ENCODE measurements at regions not wholly inside any gene's neighbourhood (a gene's known extent, or its start where the extent isn't known, plus 50 kb on each side); places are given as distances from the start of the nearest gene placed in this dataset.

GRCh38 chr4:178426871-178427270 is 984.6 kb upstream of the AGA start:
- no peak for FAIRE-seq

GRCh38 chr4:178427663-178428062 is 985.4 kb upstream of the AGA start:
- Histone ChIP-seq H3K4me1 (ENCODE audit: insufficient read depth, low read length) (no peaks in the 10 kb centered on the region), H2AFZ (ENCODE audit: low read length) (no peak overlapping the region), H3K27me3 (ENCODE audit: control insufficient read depth in 1 of 2, insufficient read depth in 2 of 2, low read length in 2 of 2) (no peaks in the 10 kb centered on the region), H3K9ac (ENCODE audit: insufficient read depth, low read depth, low read length) (no peak overlapping the region), H3K36me3 (replicated peaks in 1 of 2; ENCODE audit: control insufficient read depth in 1 of 2, insufficient read depth in 2 of 2, low read length in 2 of 2) (no peaks in the 10 kb centered on the region), H3K9me3 (ENCODE audit: low read length) (no peaks in the 10 kb centered on the region), H3K79me2 (ENCODE audit: insufficient read depth, low read length) (no peaks in the 10 kb centered on the region), H4K20me1 (ENCODE audit: insufficient read depth, low read length) (no peaks in the 10 kb centered on the region), H3K4me3 (replicated peaks in 1 of 3; ENCODE audit: insufficient read depth in 1 of 3, low read depth in 2 of 3, low read length in 3 of 3) (no peak overlapping the region), H3K27ac (ENCODE audit: extremely low read length, insufficient read depth, low read length) (no peak overlapping the region), H3K4me2 (ENCODE audit: low read depth, low read length) (no peak overlapping the region)
- intact Hi-C loops (cut with micrococcal nuclease; ENCODE audit: unreplicated experiment) (no loop called here), in situ Hi-C loops (cut with HindIII; ENCODE audit: extremely low pct_ligation_motif_present, low pct_unique_long_range_greater_than_20kb) (no loop called here)
- CTCF ChIA-PET (ENCODE audit: low intra/inter-chr PET ratio, low total read pairs) = no interaction called here
- whole genome bisulfite sequencing (ENCODE audit: low lambda C conversion rate) = 36% methylated on average over 2 of the region's 2 CpGs
- POLR2A ChIA-PET = no interaction called here
- BruUV-seq (replicated peaks) = no TSS peak
- no peak for DNase-seq (ENCODE audit: low spot score)
- no peak for ATAC-seq
- no peak for FAIRE-seq
- TF ChIP-seq PRDM4 (CRISPR knock-in tag; IDR thresholded peaks at IDR 0.05; ENCODE audit: borderline replicate concordance) (no peak), NFATC3 (CRISPR knock-in tag; IDR thresholded peaks at IDR 0.05) (no peak), PBX3 (CRISPR knock-in tag; IDR thresholded peaks at IDR 0.05; ENCODE audit: borderline replicate concordance) (no peak), KDM2A (CRISPR knock-in tag; IDR thresholded peaks at IDR 0.05; ENCODE audit: borderline replicate concordance, low read depth) (no peak), PPARG (CRISPR knock-in tag; conservative IDR thresholded peaks at IDR 0.05) (no peak), NCOA1 (CRISPR knock-in tag; IDR thresholded peaks at IDR 0.05) (no peak), FIP1L1 (IDR thresholded peaks at IDR 0.05; ENCODE audit: borderline replicate concordance, insufficient read depth, low read depth, low read length) (no peak), ZFP82 (CRISPR knock-in tag; IDR thresholded peaks at IDR 0.05; ENCODE audit: borderline replicate concordance) (no peak)

More at GRCh38 chr4:178426871-178427270, 984.6 kb upstream of the AGA start:
- no peaks in the 10 kb centered on the region for H3K9me3 ChIP-seq (ENCODE audit: low read length)
- ATAC-seq = no peak
- no peaks in the 10 kb centered on the region for H3K36me3 ChIP-seq (replicated peaks in 1 of 2; ENCODE audit: control insufficient read depth in 1 of 2, insufficient read depth in 2 of 2, low read length in 2 of 2)
- no peak overlapping the region for H3K4me2 ChIP-seq (ENCODE audit: low read depth, low read length)
- in situ Hi-C loops (cut with HindIII; ENCODE audit: extremely low pct_ligation_motif_present, low pct_unique_long_range_greater_than_20kb) = no loop called here
- ChIA-PET POLR2A (no interaction called here), CTCF (ENCODE audit: low intra/inter-chr PET ratio, low total read pairs) (no interaction called here)
- TF ChIP-seq GTF2F1 (IDR thresholded peaks at IDR 0.05; ENCODE audit: low read length) (no peak), FOXC1 (CRISPR knock-in tag; IDR thresholded peaks at IDR 0.05; ENCODE audit: borderline replicate concordance) (no peak), MBD4 (IDR thresholded peaks at IDR 0.05; ENCODE audit: borderline replicate concordance, low read length) (no peak), ATM (IDR thresholded peaks at IDR 0.05; ENCODE audit: borderline replicate concordance) (no peak), IKZF5 (CRISPR knock-in tag; IDR thresholded peaks at IDR 0.05) (no peak), ZNF563 (CRISPR knock-in tag; IDR thresholded peaks at IDR 0.05) (no peak), SP2 (CRISPR knock-in tag; IDR thresholded peaks at IDR 0.05) (no peak), THAP11 (CRISPR knock-in tag; IDR thresholded peaks at IDR 0.05) (no peak), ARNTL (CRISPR knock-in tag; IDR thresholded peaks at IDR 0.05) (no peak), HOXA7 (CRISPR knock-in tag; IDR thresholded peaks at IDR 0.05) (no peak), ZNF326 (CRISPR knock-in tag; IDR thresholded peaks at IDR 0.05; ENCODE audit: borderline replicate concordance) (no peak), ZNF749 (CRISPR knock-in tag; IDR thresholded peaks at IDR 0.05; ENCODE audit: borderline replicate concordance) (no peak)
- 3% methylated on average over 3 of the region's 3 CpGs for WGBS (ENCODE audit: low lambda C conversion rate)
- H4K20me1 ChIP-seq (ENCODE audit: insufficient read depth, low read length) = no peaks in the 10 kb centered on the region
- H2AFZ ChIP-seq (ENCODE audit: low read length) = no peak overlapping the region
- no peaks in the 10 kb centered on the region for H3K27me3 ChIP-seq (ENCODE audit: control insufficient read depth in 1 of 2, insufficient read depth in 2 of 2, low read length in 2 of 2)
- no TSS peak for BruUV-seq (replicated peaks)
- H3K27ac ChIP-seq (ENCODE audit: extremely low read length, insufficient read depth, low read length) = no peak overlapping the region
- H3K79me2 ChIP-seq (ENCODE audit: insufficient read depth, low read length) = no peaks in the 10 kb centered on the region
- intact Hi-C loops (cut with micrococcal nuclease; ENCODE audit: unreplicated experiment) = no loop called here
- H3K4me1 ChIP-seq (ENCODE audit: insufficient read depth, low read length) = no peaks in the 10 kb centered on the region
- no peak for DNase-seq (ENCODE audit: low spot score)
- H3K9ac ChIP-seq (ENCODE audit: insufficient read depth, low read depth, low read length) = no peak overlapping the region
- no peak overlapping the region for H3K4me3 ChIP-seq (replicated peaks in 1 of 3; ENCODE audit: insufficient read depth in 1 of 3, low read depth in 2 of 3, low read length in 3 of 3)

Measured in HepG2 (cell line).